OCI-LY3 (cell line): ENCODE measurements at regions not wholly inside any gene's neighbourhood (a gene's known extent, or its start where the extent isn't known, plus 50 kb on each side); places are given as distances from the start of the nearest gene placed in this dataset.

Experiments
- EZH2phosphoT487 ChIP-seq: fragments of 200-600 bp; shearing (Covaris generic); IDR thresholded peaks from 2 replicates; pipeline ENCODE4 v1.6.1; 2018; ENCODE audit warnings: antibody characterized with exemption, mixed run types, low read depth
- TF ChIP-seq, protein P1 (sequence below): fragments of 200-600, 300-600 bp; sonication (generic); IDR thresholded peaks from 2 replicates; pipeline ENCODE4 v1.5.1; 2014; ENCODE audit warnings: antibody characterized with exemption, low read length, low read depth

DNA sequence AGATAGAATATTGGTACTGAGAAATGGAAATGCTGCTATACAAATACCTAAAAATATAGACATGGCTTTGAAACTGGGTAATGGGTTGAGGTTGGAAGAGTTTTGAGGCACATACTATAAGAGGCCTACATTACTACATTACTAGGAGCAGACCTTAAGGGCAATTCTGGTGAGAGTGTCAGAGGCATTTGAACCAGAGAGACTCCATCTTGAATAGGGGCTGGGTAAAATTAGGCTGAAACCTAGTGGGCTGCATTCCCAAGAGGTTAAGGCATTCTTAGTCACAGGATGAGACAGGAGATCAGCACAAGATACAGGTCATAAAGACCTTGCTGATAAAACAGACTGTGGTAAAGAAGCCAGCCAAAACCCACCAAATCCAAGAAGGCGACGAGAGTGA, 104.6 kb upstream of the ADRA1B start:
- TF ChIP-seq, protein P1, sequence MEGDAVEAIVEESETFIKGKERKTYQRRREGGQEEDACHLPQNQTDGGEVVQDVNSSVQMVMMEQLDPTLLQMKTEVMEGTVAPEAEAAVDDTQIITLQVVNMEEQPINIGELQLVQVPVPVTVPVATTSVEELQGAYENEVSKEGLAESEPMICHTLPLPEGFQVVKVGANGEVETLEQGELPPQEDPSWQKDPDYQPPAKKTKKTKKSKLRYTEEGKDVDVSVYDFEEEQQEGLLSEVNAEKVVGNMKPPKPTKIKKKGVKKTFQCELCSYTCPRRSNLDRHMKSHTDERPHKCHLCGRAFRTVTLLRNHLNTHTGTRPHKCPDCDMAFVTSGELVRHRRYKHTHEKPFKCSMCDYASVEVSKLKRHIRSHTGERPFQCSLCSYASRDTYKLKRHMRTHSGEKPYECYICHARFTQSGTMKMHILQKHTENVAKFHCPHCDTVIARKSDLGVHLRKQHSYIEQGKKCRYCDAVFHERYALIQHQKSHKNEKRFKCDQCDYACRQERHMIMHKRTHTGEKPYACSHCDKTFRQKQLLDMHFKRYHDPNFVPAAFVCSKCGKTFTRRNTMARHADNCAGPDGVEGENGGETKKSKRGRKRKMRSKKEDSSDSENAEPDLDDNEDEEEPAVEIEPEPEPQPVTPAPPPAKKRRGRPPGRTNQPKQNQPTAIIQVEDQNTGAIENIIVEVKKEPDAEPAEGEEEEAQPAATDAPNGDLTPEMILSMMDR: no peak
- no peak for TF ChIP-seq EZH2phosphoT487
